HG03432 (cell line): ENCODE measurements at regions not wholly inside any gene's neighbourhood (a gene's known extent, or its start where the extent isn't known, plus 50 kb on each side); places are given as distances from the start of the nearest gene placed in this dataset.
"Not testable (repeated sequence)": the region's sequence is repeated elsewhere in the genome, so short reads cannot be mapped to it uniquely, and the experiment has no call there.

Experiments
- ATAC-seq: cut with Tn5 transposase; IDR thresholded peaks from one replicate; pipeline ENCODE4 v1.9.1; 2021; ENCODE audit warnings: mild to moderate bottlenecking, moderate library complexity; ENCODE audit not compliant: unreplicated experiment

DNA sequence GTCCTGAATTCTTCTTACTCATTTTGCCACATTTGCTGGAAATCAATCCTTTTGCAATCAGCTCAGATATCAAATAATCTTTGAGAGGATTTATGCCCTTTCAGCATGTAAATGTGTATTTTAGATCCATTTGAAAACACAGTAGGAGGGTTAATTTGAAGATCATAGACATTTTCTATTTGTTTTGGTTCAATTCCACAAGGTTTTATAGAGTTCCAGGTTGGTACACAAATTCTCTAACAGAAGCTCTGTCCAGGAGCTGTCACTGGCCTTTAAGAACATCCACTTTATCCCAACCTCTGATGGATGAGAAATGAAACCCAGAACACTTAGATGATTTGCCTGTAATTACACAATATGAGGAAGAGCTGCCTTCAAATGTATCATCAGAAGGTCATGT lies 157.3 kb upstream of the CHAC2 start:
- ATAC-seq: no peak

DNA sequence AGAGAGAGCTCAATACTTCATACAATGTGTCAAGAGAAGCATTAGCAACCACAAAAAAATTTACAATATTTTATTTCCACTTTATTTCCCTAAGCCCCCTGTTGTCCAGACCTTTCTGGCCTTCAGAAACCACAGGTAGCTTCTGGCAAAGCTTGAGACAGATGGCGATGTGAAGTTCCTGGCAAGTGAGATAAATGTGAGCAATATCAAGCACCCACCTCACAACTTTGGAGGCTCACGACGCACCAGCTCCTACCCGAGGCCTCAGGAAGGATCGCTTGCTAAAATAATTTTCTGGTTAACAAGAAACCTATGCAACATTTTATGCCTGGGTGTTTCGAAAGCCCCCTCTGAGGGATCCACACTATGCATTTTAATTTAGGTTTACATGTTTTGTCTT lies 158.1 kb upstream of the CHAC2 start:
- no peak for ATAC-seq

DNA sequence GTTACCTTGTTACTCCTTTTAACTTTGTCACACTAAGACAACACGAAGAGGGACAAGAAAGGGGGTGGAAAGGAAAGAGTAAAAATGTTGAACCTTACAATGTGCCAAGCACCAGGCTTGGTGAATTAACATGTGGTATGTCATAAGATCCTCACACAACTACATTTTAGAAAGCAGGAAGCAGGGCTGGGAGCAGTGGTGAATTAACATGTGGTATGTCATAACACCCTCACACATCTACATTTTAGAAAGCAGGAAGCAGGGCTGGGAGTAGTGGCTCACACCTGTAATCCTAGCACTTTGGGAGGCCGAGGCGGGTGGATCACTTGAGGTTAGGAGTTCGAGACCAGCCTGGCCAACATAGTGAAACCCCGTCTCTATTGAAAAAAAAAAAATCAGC lies 159.3 kb upstream of the CHAC2 start:
- no peak for ATAC-seq

DNA sequence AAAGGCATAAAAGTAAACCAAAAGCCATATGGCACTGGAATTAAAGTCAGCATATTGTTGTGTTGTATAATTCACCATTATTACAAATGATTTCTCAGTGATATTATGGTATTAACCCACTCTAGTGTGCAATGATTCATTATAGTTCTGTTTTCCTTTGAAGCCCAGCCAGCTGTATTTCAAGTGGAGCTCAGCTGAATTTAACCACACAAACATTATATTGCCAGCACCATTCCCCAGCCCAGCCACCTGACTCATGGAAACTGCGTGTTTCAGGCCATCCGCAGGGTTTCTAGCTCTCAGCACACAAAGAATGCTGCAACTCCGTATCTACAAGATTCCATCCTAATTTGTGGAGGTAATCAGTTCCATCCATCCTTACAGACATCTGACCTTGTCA lies 166.8 kb upstream of the CHAC2 start:
- ATAC-seq: no peak

DNA sequence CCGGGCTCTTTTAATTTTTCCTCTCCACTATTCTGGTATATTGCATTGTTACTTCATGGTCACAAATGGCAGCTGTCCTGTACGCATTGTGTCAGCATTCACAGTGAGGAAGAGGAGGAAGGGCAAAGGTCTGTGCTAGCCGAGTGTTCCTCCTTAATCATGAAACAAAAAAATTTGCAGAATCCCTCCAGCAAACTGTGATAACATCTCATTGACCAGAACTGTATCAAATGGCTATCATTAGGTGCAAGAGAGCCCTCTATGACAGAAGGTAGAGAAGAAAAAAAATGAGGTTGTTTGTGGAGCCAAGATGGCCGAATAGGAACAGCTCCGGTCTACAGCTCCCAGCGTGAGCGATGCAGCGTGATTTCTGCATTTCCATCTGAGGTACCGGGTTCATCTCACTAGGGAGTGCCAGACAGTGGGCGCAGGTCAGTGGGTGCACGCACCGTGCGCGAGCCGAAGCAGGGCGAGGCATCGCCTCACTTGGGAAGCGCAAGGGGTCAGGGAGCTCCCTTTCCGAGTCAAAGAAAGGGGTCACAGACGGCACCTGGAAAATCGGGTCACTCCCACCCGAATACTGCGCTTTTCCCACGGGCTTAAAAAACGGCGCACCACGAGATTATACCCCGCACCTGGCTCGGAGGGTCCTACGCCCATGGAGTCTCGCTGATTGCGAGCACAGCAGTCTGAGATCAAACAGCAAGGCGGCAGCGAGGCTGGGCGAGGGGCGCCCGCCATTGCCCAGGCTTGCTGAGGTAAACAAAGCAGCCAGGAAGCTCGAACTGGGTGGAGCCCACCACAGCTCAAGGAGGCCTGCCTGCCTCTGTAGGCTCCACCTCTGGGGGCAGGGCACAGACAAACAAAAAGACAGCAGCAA lies 180.6 kb upstream of the CHAC2 start:
- ATAC-seq: not testable (repeated sequence)

DNA sequence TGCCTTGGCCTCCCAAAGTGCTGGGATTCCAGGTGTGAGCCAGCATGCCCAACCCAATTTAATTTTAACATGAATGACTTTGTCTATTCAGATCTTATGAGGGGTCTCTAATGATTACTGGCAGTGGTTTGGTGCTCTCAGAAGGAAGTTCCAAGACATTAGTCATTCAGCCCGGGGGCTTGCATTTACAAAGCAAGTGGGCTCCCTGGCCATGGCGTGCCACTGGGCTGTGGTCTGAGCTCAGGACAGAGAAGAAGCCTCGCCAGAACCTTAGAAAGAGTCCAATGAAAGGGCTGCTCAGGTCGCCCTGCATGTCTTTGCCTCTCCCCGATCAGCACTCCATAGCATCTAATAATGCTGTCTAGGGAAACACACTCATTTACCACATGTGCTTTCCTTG lies 182.6 kb upstream of the CHAC2 start:
- ATAC-seq: no peak

DNA sequence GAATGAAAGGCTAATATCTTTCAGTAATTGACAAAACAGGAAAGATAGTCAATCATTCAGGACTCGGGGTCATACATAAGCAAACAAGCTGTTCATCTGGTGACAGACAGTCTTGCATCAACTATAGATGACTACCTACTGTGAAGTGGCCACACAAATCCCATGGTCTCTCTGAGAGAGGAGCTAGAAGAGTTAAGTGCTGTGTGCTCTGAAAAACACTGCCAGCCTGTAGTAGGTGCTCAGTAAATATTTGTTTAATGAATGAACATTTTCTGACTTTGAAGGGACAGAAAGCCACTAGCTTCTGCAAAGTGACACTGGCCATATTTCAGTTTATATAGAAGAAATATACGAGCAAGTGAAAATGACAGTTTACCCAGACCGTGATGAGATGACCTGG lies 184.0 kb upstream of the CHAC2 start:
- no peak for ATAC-seq

DNA sequence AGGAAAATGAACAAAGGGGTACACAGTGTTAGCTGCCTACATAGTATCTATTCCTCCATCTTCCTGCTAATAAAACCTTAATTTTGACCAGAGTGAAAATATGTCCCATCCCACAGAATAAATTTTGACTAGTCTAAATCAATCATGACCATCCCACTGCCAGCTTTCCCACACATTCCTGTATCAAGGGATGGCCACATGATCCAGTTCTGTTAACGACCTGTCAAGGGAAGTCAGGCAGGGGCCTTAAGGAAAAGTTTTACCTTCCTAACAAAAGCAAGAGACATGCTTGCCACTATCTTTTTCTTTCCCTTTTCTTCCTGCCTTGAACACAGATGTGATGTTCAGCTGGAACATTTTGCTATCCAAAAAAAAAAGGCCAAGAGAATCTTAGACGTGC lies 185.0 kb upstream of the CHAC2 start:
- no peak for ATAC-seq

DNA sequence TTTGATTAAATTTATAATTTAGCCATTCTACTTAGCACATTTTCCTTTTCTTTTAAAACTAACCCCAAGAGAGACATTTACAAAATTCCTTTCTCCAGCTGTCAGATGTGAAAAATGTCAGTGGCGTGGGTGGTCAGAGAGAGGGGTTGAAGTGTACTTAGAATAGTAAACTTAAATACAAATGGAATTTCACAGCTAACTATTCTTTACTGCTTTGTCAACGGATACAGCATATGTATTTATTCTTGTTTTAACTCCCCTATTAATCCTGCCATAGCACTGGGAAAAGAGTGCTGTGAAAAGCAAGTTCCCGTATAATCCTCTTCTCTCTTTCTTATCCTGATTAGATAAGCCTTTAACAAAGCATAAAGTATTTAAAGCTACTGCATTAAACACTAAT lies 191.4 kb upstream of the CHAC2 start:
- ATAC-seq: no peak

DNA sequence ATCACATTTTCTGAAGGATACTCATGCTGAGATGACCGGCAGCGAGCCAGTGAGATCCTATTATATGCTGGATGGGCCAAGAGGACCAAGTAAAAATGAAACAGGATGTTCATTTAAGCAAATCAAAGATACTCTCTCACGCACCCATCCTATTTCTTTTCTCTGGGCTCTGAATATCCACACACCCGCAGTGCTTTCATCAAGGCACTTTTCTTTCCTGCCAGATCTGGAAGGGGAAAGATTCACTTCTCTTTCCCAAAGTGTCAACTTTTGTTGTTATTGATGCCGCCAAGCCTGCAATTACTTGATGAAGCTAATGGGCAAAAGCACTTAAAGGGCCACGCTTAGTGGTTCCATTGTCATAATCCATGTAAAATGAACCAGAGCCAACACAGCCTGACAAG lies 191.9 kb upstream of the CHAC2 start:
- no peak for ATAC-seq

DNA sequence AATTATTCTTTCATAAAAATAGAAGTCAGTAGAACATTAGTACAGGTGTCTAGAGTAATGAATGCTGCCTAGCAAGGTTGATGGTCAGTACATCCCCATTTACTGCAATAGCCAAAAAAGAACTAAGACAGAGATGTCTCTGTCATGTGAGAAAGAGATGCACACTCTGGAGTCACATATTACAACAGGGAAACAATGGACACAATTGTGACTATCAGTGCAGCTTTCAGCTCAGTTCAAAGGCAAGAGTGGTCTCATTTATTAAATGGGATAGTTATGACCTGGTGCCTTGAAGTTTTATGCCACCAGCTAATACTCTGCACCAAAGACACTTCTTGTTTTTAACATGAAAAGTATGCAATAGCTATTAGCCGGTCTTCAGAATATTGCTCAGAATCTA lies 194.9 kb upstream of the CHAC2 start:
- ATAC-seq: no peak

DNA sequence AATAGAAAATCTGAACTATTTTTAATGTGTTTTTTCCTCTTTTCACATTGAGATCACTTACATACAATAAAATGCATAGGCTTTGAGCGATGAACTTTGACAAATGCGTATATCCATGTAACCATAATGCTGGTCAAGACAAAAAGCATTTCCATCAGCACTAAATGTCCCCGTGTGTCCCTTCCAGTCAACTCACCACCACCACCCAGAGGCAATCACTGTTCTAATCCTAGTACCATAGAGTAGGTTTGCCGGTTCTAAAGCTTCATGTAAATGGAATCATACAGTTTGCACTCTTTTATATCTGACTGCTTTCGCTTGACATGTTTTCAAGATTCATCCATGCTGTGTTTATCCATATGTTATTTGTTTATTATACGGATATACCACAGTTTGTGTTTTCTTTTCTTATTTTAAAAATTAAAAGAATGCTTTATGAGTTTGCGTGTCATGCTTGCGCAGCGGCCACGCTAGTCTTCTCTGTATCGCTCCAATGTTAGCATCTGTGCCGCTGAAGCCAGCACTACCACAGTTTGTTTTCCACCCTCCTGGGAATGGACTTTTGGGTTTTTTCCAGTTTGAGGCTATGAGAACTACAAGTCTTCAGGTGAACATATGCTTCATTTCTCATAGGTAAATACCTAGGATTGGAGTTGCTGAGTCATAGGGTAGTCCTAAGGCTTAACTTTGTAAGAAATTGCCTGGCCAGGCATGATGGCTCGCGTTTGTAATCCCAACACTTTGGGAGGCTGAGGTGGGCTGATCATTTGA lies 197.5 kb upstream of the CHAC2 start:
- ATAC-seq: no peak

DNA sequence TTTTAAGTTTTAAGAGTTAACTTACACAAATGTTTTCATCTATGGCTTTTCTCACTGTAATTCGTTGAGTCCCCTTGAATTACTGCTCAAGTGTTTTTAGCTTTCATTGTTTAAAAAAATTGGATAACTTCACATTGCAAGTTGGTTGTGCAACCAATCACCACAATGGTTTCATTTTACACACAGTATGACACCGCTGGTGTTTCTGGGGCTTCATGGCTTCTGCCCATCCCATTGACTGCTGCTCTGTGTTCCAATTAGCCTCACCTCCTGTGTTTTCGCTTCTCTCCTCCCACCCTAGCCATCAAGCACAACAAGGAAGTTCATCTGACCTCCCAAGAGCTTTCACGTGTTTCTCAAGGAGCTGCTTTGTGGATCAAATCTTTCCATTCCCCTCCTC lies 199.1 kb upstream of the CHAC2 start:
- ATAC-seq: peak; percentile 61

DNA sequence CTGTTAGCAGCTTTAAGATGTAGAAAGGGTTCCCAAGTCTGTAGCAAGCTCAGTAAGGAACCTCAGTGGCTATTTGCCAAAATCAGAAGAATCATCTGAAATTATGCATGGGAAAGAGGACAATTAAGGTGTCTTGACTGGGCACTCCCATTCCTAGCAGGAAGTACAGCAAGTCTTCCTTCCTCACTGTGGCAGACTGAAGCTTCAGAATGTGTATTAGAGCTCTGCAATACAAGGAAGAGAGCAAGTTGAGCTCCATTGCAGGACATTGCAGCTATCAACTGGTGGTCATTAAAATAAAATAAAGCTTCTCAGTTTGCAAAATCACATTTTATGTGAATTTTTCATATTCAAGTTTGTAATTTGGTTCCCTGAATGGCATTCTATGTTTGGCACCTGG lies 200.5 kb upstream of the CHAC2 start:
- no peak for ATAC-seq

DNA sequence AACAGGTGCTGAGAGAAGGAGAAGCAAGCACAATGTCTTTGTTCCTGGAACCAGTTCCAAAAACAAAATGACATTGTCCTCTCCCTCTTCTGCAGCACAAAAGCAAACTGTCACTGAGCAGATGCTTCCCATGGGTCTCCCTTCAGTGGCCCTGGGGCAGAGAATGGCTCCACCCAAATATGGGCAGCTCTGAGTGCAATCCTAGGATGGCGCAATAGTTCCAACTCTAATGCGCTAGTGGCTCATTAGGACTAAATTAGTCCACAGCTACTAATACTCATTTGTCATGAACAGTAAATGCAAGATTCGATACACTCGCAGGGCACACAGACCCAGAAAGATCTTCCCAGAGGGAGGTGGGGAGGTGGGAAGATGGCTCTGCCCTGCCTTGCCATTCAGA lies 205.2 kb upstream of the CHAC2 start:
- no peak for ATAC-seq

DNA sequence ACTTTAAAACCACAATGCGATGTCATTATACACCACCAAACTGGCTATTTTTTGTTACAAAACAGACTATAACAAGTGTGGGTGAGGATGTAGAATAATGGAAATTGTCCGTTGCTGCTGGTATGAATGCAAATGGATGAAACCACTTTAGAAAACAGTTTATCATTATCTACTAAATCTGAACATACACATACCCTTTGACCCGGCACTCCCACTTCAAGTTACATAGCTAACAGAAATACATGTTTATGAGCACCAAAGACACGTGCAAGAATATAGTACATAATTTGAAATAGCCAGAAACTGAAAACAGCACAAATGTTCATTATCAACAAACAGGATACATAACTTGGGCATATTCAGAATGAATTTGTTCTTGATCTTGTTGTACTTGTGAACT lies 206.4 kb upstream of the CHAC2 start:
- ATAC-seq: no peak

DNA sequence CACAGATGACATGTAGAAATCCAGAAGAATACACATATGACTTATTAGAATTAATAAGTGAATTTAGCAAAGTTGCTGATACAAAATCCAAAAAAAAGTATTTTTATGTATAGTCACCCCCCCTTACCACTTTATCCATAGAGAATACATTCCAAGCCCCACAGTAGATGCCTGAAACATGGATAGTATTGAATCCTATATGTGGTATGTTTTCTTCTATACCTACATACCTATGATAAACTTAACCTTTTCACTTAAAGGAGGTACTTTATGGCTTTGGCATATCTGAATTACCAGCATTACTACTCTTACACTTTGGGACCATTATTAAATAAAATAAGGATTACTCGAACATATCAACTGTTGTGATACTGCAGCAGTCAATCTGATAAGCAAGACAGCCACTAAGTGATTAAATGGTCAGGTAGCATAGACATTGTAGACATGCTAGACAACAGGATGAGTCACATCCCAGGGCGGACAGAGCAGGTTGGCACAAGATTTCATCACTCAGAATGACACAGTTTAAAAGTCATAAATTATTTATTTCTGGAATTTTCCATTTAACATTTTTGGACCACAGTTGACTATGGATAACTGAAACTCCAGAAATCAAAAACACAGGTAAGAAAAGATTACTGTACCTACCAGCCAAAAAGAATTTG lies 208.2 kb upstream of the CHAC2 start:
- no peak for ATAC-seq

DNA sequence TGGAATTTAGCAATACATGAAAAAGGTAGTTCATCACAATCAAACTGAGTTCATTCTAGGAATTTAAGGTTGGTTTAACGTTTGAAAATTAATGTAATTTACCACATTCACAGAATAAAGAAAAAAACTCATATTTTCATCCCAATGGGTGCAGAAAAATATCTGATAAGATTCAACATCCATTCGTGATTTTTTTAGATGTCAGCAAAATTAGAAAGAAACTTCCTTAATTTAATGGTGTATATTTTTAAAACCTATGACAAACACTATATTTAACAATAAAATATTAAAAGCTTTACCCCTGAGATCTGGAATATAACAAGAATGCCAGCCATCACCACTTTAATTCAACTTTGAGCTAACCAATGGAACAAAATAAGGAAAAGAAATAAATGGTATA lies 208.7 kb upstream of the CHAC2 start:
- ATAC-seq: no peak

DNA sequence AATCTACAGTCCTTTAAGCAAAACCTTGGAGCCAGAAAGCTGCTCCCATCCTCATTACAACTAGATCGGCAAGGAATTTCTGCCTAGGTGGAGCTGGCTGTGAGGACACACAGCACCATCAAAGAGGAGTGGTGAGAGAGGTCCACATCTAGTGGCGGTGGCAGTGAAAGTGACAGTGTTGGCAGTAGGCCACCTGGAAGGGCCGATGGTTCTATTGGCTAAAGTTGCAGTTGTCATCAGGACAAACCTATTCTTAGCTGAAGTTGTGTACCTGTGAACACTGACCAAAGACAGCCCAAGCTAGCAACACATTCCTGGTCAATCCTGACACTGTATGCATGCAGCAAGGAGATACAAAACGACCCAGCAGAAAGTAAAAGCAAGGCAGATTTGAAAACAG lies 218.1 kb upstream of the CHAC2 start:
- ATAC-seq: no peak

DNA sequence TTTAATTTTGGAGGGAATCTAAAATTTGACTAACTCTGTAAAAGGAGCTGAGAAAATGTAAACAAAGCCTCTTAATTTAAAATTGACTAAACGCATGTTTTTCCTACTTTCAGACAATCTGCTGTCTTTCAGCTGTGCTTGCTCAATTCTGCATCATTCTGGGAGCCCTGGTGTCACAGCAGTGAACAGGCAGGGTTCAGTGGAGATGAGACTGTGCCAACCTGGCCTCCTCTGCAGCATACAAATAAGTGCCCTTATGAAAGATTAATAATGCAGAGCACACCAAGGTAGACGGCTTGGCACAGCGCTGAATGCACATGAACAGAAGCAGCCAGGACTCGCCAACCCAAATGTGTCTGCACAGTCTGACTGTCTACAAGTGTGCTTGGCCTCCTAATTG lies 222.0 kb upstream of the CHAC2 start:
- ATAC-seq: no peak

DNA sequence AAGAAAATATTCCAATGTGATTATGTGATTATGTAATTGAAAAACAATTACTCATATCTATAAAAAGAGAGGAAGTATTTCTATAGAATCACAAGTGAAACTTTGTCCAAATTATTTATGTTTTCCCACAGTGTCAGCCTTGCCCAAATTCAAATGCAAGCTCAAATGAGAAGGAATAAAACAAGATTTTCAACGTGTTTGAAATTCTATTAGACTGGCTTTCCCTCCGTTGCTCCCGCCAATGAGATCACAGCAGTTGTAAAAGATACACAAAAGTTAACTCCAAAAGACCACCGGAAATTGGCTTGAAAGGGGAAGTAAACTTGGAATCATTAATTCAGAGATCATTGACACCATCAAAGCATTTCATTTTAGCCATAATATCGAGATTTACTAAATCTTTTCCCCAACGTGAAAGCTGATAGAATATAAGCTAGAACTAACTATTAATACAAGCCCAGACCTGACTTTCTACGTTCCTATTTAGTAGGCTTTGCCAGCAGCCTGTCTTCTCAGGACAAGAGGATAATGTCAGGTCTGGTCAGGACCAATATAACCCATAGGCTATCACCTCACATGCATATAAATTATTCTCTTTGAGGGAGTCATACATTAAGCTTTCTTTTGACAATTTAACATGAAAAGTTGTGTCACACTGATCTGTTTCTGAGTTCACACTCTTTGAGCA lies 222.6 kb upstream of the CHAC2 start:
- ATAC-seq: no peak
